ENCODE measurements at regions not wholly inside any gene's neighbourhood (a gene's known extent, or its start where the extent isn't known, plus 50 kb on each side); places are given as distances from the start of the nearest gene placed in this dataset.

GRCh38 chrX:68901519-68901918 is 72.7 kb downstream of the EFNB1 start:
- TF ChIP-seq CTCF (IDR thresholded peaks at IDR 0.05): no peak
- no peak for TF ChIP-seq ZFX (IDR thresholded peaks at IDR 0.05; ENCODE audit: borderline replicate concordance)
